ENCODE measurements at regions not wholly inside any gene's neighbourhood (a gene's known extent, or its start where the extent isn't known, plus 50 kb on each side); places are given as distances from the start of the nearest gene placed in this dataset.

GRCh38 chr15:99486371-99487336, 79.1 kb upstream of the MEF2A start (continued):
- no peak for TF ChIP-seq PRDM2 (tag by site-specific recombination; IDR thresholded peaks at IDR 0.05; ENCODE audit: borderline replicate concordance)
- no peak for TF ChIP-seq ZNF621 (tag by site-specific recombination; IDR thresholded peaks at IDR 0.05)
- TF ChIP-seq SP3 (tag by site-specific recombination; IDR thresholded peaks at IDR 0.05): peak; percentile 54
- TF ChIP-seq ZNF391 (tag by site-specific recombination; IDR thresholded peaks at IDR 0.05; ENCODE audit: borderline replicate concordance, low read depth): no peak
- TF ChIP-seq ZNF239 (tag by site-specific recombination; IDR thresholded peaks at IDR 0.05): no peak
- no peak for TF ChIP-seq MEIS1 (CRISPR knock-in tag; IDR thresholded peaks at IDR 0.05; ENCODE audit: borderline replicate concordance)
- no peak for TF ChIP-seq KLF7 (tag by site-specific recombination; IDR thresholded peaks at IDR 0.05; ENCODE audit: borderline replicate concordance)
- 0 out of 2 replicates have a peak, but pooled peaks have one; percentile 13 for TF ChIP-seq ZNF423 (tag by site-specific recombination; IDR thresholded peaks at IDR 0.05)
- TF ChIP-seq REST (tag by site-specific recombination; IDR thresholded peaks at IDR 0.05): no peak
- no peak for TF ChIP-seq TCF7L2 (IDR thresholded peaks at IDR 0.05; ENCODE audit: borderline replicate concordance, low read depth, low read length)
- no peak for TF ChIP-seq ZNF707 (tag by site-specific recombination; IDR thresholded peaks at IDR 0.05)
- TF ChIP-seq ZBTB10 (tag by site-specific recombination; IDR thresholded peaks at IDR 0.05): no peak
- no peak for TF ChIP-seq ZNF324 (tag by site-specific recombination; IDR thresholded peaks at IDR 0.05)
- TF ChIP-seq, protein P1, sequence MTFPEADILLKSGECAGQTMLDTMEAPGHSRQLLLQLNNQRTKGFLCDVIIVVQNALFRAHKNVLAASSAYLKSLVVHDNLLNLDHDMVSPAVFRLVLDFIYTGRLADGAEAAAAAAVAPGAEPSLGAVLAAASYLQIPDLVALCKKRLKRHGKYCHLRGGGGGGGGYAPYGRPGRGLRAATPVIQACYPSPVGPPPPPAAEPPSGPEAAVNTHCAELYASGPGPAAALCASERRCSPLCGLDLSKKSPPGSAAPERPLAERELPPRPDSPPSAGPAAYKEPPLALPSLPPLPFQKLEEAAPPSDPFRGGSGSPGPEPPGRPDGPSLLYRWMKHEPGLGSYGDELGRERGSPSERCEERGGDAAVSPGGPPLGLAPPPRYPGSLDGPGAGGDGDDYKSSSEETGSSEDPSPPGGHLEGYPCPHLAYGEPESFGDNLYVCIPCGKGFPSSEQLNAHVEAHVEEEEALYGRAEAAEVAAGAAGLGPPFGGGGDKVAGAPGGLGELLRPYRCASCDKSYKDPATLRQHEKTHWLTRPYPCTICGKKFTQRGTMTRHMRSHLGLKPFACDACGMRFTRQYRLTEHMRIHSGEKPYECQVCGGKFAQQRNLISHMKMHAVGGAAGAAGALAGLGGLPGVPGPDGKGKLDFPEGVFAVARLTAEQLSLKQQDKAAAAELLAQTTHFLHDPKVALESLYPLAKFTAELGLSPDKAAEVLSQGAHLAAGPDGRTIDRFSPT (tag by site-specific recombination; IDR thresholded peaks at IDR 0.05): peak; percentile 73
- TF ChIP-seq PRDM10 (tag by site-specific recombination; IDR thresholded peaks at IDR 0.05): peak; percentile 95
- TF ChIP-seq ZNF548 (tag by site-specific recombination; IDR thresholded peaks at IDR 0.05): no peak
- peak; percentile 65 for TF ChIP-seq GLIS1 (tag by site-specific recombination; IDR thresholded peaks at IDR 0.05)
- no peak for TF ChIP-seq ZNF274 (IDR thresholded peaks at IDR 0.05; ENCODE audit: low read length)
- TF ChIP-seq ZNF274 (tag by site-specific recombination; IDR thresholded peaks at IDR 0.05; ENCODE audit: borderline replicate concordance): no peak
- TF ChIP-seq ZIC2 (tag by site-specific recombination; IDR thresholded peaks at IDR 0.05): peak; percentile 41; the same call in 1 of the 2 replicates

All from HEK293 (cell line).